ENCODE measurements at regions not wholly inside any gene's neighbourhood (a gene's known extent, or its start where the extent isn't known, plus 50 kb on each side); places are given as distances from the start of the nearest gene placed in this dataset.

DNA sequence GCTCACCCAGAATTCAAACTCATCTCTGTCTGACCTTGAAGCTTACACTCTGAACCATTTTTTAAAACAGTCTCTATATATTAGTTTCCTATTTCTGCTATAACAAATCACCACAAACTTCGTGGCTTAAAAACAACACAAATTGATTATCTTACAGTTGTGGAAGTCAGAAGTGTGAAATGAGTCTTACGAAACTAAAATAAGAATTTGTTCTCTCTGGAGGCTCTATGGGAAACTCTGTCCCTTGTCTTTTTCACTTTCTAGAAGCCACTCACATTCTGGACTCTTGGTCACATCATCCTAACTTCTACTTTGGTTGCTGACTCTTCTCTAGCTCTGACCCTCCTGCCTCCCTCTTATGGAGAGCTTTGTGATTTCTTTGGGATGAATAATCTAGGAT is 429.3 kb upstream of the THBS1 start:
- TF ChIP-seq POLR2AphosphoS5 (IDR thresholded peaks at IDR 0.05; ENCODE audit: low read depth, low read length) (no peak), POLR2A (IDR thresholded peaks at IDR 0.05; ENCODE audit: low read depth, low read length) (no peak)
